ENCODE measurements at regions not wholly inside any gene's neighbourhood (a gene's known extent, or its start where the extent isn't known, plus 50 kb on each side); places are given as distances from the start of the nearest gene placed in this dataset.
"Not testable (repeated sequence)": the region's sequence is repeated elsewhere in the genome, so short reads cannot be mapped to it uniquely, and the experiment has no call there.

- DNase-seq (ENCODE audit: low spot score) = no peak
These were observed 133.4 kb upstream of the TACR3 start for GRCh38 chr4:103853146-103853545.

- DNase-seq (ENCODE audit: low spot score) = no peak
These were observed 125.3 kb upstream of the TACR3 start for GRCh38 chr4:103845075-103845474.

- no peak for DNase-seq (ENCODE audit: low spot score)
These were observed 123.0 kb upstream of the TACR3 start for GRCh38 chr4:103842637-103843239.

GRCh38 chr4:103842076-103842475, 122.3 kb upstream of the TACR3 start:
- DNase-seq (ENCODE audit: low spot score) = no peak

GRCh38 chr4:103810308-103810707, 90.5 kb upstream of the TACR3 start:
- DNase-seq (ENCODE audit: low spot score) = not testable (repeated sequence)

- DNase-seq (ENCODE audit: low spot score) = no peak
These were observed 83.0 kb upstream of the TACR3 start for GRCh38 chr4:103802766-103803165.

- DNase-seq (ENCODE audit: low spot score) = no peak
These were observed 67.3 kb upstream of the TACR3 start for GRCh38 chr4:103787057-103787456.

- no peak for DNase-seq (ENCODE audit: low spot score)
These were observed 66.8 kb upstream of the TACR3 start for GRCh38 chr4:103786593-103786992.

- peak; percentile 7 for DNase-seq (ENCODE audit: low spot score)
These were observed 66.2 kb upstream of the TACR3 start for GRCh38 chr4:103786014-103786413.

GRCh38 chr4:103778221-103778620, 58.4 kb upstream of the TACR3 start:
- DNase-seq (ENCODE audit: low spot score) = no peak

- no peak for DNase-seq (ENCODE audit: low spot score)
These were observed 54.6 kb upstream of the TACR3 start for GRCh38 chr4:103774326-103774825.

GRCh38 chr4:103773691-103774231, 54.0 kb upstream of the TACR3 start:
- no peak for DNase-seq (ENCODE audit: low spot score)

Data from hematopoietic multipotent progenitor cell treated with erythropoietin and hydrocortisone succinate and interleukin-3 and kit ligand, for 17 days (in vitro differentiated cells).